ENCODE measurements at regions not wholly inside any gene's neighbourhood (a gene's known extent, or its start where the extent isn't known, plus 50 kb on each side); places are given as distances from the start of the nearest gene placed in this dataset.
"Not testable (repeated sequence)": the region's sequence is repeated elsewhere in the genome, so short reads cannot be mapped to it uniquely, and the experiment has no call there.

- DNase-seq (ENCODE audit: low read depth), result peak; percentile 88
These were observed 1403.6 kb downstream of the SUCLG1 start for GRCh38 chr2:83055376-83056010.

GRCh38 chr2:83054751-83055150 lies 1404.3 kb downstream of the SUCLG1 start:
- no peak for DNase-seq (ENCODE audit: low read depth)

DNA sequence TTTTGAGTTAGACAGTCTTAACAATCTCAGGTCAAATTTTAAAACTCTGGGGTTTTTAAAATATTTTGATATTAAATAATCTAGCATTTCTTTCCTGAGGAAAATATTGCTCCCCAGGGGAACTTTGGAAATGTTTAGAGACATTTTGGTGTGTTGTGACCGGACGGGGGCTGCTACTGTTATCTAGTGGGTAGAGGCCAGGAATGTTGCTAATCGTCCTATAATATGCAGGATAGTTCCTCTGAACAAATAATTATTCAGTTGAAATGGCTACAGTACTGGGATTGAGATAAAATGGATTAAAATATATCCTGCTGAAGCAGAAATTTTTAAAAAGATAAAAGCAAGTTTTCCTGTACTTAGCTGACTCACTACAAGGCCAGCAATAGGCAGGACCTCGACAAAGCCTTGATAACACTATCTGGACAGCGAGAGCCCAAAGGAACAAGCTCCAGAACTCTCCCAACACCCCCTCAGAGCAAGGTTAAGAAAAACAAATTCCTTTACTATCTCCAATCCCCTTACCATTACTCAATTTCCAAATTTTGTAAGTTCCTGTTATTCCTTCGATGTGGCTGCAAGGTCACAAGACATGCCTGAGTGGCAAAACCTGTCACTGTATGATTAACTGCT lies 1407.4 kb downstream of the SUCLG1 start:
- DNase-seq (ENCODE audit: low read depth), result no peak

- no peak for DNase-seq (ENCODE audit: low read depth)
These were observed 1417.0 kb downstream of the SUCLG1 start for GRCh38 chr2:83042053-83042452.

- DNase-seq (ENCODE audit: low read depth), result no peak
These were observed 1436.4 kb downstream of the SUCLG1 start for GRCh38 chr2:83022631-83023210.

- no peak for DNase-seq (ENCODE audit: low read depth)
These were observed 1441.6 kb downstream of the SUCLG1 start for GRCh38 chr2:83017366-83018090.

- DNase-seq (ENCODE audit: low read depth), result no peak
These were observed 1442.6 kb downstream of the SUCLG1 start for GRCh38 chr2:83016343-83017110.

- no peak for DNase-seq (ENCODE audit: low read depth)
These were observed 1443.2 kb downstream of the SUCLG1 start for GRCh38 chr2:83015900-83016299.

- no peak for DNase-seq (ENCODE audit: low read depth)
These were observed 1443.9 kb downstream of the SUCLG1 start for GRCh38 chr2:83015035-83015715.

GRCh38 chr2:83014462-83014861 lies 1444.6 kb downstream of the SUCLG1 start:
- no peak for DNase-seq (ENCODE audit: low read depth)

DNA sequence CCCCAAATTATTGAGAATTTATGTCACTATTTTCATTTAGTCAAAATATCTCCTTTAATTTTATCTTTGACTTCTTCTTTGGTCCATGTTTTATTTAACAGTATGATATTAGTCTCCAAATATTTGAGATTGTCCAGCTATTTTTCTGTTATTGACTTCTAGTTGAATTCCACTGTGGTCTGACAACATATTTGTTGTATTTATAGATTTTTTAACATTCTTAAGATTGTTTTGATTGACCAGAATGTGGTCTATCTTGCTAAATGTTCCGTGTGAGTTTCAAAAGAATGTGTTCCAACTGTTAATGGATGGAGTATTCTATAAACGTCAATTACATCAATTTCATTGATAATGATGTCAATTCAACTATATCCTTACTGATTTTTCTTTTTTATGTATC lies 1452.1 kb downstream of the SUCLG1 start:
- DNase-seq (ENCODE audit: low read depth), result peak; percentile 66

GRCh38 chr2:83003555-83003954 lies 1455.5 kb downstream of the SUCLG1 start:
- DNase-seq (ENCODE audit: low read depth), result no peak

- no peak for DNase-seq (ENCODE audit: low read depth)
These were observed 1456.4 kb downstream of the SUCLG1 start for GRCh38 chr2:83002706-83003105.

- no peak for DNase-seq (ENCODE audit: low read depth)
These were observed 1460.3 kb downstream of the SUCLG1 start for GRCh38 chr2:82998781-82999180.

GRCh38 chr2:82996217-82996616 lies 1462.9 kb downstream of the SUCLG1 start:
- no peak for DNase-seq (ENCODE audit: low read depth)

- DNase-seq (ENCODE audit: low read depth), result no peak
These were observed 1464.9 kb downstream of the SUCLG1 start for GRCh38 chr2:82994151-82994550.

DNA sequence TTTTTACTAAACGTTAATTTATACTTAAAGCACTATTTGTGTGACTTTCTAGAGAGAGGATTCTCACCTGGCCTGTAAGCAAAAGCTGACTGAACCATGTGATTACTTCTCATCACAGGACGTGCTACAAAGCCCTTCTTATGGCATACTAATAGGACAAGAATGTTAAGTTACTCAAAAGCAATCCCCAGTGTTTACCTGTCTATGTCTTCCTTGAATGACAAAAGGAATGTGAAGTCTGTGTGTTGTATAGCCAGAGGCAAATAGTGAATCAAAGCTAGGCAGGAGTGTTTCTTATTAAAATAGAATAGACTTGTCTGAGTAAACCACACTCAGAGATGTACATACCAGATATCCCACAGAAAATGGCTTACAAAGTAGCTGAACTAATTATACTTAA lies 1465.5 kb downstream of the SUCLG1 start:
- DNase-seq (ENCODE audit: low read depth), result no peak

DNA sequence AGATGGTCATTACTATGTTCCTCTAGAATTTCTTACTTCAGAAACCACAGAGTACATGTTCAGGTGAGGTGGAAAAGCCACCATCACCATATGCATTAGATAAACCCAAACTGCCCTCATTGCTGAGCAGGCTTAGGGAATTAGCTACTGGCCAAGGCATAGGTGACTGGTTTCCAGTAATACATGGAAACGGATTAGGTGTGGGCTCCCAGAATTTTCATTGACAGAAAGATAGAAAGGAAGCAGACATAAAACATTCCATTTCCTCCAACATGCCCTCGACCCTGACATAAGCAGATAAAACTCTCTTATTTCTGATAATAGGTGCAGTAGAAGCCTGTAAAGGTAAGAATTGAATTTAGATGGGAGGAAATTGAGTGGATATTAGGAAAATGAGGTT lies 1466.1 kb downstream of the SUCLG1 start:
- DNase-seq (ENCODE audit: low read depth), result no peak

DNA sequence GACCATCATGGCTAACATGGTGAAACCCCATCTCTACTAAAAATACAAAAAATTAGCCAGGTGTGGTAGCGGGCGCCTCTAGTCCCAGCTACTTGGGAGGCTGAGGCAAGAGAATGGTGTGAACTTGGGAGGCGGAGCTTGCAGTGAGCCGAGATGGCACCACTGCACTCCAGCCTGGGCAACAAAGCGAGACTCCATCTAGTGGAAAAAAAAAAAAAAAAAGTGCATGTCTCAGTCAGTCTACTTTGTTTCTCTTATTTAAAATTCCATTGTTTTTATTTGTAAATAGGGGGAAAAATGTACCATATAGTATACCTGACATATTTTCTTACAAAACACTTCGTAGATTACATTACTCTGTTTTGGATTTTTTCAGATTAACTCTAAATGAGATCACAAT lies 1471.4 kb downstream of the SUCLG1 start:
- DNase-seq (ENCODE audit: low read depth), result not testable (repeated sequence)

DNA sequence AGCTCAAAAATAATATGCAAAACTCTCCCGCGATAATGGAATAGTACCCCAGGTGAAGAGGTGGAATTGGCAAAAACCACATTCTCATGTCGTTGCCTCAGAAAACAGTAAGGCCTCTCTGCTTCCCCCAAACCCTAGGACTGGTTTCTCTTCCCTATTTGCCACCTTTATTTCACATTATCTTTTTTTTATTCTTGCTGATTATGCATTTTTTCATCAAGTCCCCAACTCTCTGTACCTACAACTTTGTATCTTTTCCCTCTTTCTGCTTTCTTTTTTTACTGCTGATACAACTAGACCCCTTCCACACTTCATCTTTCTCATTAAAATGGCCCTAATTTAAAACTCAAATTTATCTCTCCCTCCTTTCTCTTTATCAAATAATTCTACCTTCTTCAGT lies 1472.2 kb downstream of the SUCLG1 start:
- DNase-seq (ENCODE audit: low read depth), result no peak

DNA sequence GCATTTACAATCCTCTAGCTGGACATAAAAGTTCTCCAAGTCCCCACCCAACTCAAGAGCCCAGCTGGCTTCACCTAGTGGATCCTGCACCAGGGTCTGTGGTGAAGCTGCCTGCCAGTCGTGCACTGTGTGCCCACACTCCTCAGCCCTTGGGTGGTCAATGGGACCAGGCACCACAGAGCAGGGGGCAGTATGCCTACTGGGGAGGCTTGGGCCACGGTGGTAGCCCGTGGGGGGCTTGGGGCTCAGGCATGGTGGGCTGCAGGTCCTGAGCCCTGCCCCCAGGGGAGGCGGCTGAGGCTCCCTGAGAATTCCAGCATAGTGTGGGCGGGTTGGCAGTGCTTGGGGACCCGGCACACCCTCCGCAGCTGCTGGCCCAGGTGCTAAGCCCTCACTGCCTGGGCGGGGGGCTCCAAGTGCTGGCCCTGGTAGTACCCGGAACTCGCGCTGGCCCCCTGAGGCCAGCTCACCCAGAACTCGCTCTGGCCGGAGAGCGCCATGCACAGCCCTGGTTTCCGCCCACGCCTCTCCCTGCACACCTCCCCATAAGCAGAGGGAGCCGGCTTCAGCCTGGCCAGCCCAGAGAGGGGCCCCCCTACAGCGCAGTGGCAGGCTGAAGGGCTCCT lies 1473.4 kb downstream of the SUCLG1 start:
- no peak for DNase-seq (ENCODE audit: low read depth)

All from HS-27A (cell line).